22Rv1 (cell line): ENCODE measurements at regions not wholly inside any gene's neighbourhood (a gene's known extent, or its start where the extent isn't known, plus 50 kb on each side); places are given as distances from the start of the nearest gene placed in this dataset.
"Not testable (repeated sequence)": the region's sequence is repeated elsewhere in the genome, so short reads cannot be mapped to it uniquely, and the experiment has no call there.

ENCODE experiments used
- ZFX ChIP-seq: fragments of 450-650 bp; IDR thresholded peaks from 2 replicates; pipeline ENCODE4 v1.6.1; 2017; ENCODE audit warnings: antibody characterized with exemption, borderline replicate concordance
- TF ChIP-seq, protein P1 (sequence below): fragments of 450-650 bp; IDR thresholded peaks from 2 replicates; pipeline ENCODE4 v1.5.1; 2017; ENCODE audit warnings: mild to moderate bottlenecking

DNA sequence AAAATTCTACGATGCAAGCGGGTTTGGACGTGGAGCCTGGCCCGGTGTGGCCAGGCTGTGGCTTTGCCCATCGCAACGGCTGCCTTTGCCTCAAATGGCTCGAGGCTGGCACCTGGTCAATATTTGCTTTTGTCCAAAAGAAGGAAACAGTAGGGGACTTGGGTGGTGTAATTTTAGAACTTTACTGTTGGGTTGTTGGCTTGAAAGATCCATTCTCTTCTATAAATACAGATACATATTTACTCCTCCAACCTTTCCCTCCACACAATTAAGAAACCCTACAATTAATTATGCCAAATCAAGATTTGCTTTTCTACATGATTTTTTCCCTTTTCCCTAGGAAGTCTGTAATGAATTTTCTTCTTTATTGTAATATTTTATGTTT is 249.0 kb upstream of the PLGLB2 start:
- TF ChIP-seq, protein P1, sequence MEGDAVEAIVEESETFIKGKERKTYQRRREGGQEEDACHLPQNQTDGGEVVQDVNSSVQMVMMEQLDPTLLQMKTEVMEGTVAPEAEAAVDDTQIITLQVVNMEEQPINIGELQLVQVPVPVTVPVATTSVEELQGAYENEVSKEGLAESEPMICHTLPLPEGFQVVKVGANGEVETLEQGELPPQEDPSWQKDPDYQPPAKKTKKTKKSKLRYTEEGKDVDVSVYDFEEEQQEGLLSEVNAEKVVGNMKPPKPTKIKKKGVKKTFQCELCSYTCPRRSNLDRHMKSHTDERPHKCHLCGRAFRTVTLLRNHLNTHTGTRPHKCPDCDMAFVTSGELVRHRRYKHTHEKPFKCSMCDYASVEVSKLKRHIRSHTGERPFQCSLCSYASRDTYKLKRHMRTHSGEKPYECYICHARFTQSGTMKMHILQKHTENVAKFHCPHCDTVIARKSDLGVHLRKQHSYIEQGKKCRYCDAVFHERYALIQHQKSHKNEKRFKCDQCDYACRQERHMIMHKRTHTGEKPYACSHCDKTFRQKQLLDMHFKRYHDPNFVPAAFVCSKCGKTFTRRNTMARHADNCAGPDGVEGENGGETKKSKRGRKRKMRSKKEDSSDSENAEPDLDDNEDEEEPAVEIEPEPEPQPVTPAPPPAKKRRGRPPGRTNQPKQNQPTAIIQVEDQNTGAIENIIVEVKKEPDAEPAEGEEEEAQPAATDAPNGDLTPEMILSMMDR = not testable (repeated sequence)
- TF ChIP-seq ZFX = not testable (repeated sequence)
